GM21367 (cell line): ENCODE measurements at regions not wholly inside any gene's neighbourhood (a gene's known extent, or its start where the extent isn't known, plus 50 kb on each side); places are given as distances from the start of the nearest gene placed in this dataset.
A peak's percentile ranks its signal among the peaks of the same experiment; 100 is the strongest.

ENCODE experiments used
- ATAC-seq: cut with Tn5 transposase; IDR thresholded peaks from one replicate; pipeline ENCODE4 v1.9.1; 2021; ENCODE audit not compliant: unreplicated experiment

DNA sequence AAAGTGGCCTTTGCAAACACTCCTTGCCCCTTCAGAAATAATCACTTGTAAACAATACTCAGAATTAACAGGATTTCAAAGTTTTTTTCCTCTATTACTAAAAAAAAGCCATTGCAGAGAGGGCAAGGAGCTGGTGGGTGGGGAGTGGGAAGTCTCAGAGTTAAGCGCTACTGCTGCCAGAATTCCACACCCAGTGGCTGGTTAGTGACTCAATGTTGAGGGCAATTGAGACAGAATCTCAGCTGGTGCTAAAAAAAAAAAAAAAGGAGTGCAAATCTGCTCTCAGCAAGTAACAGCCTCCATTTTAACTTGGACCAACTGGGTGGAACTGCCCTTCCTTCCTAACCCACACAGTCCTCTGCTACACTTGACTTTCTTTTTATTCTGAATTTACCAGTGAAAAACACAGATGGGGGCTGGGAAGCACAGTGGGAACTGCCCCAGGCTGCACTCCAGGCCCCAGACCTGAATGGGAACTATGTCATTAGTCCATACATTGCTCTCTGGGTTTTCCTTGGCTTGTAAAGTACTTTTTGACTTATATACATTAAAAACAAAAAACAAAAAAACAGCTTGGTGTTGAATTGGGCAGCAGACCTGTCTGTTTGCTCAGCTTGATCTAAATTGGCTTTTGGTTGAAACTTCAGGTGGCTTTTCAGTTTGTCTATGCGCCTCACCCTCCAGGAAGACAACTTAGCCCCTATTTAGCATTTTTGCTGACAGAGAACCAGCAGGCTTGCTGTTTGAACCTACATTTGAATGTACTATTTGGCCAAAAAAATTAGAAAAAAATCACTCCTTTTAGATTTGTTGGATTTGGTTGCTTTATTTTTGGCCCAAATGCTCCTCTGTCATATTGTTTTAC, 357.8 kb upstream of the TBL1XR1 start:
- no peak for ATAC-seq

DNA sequence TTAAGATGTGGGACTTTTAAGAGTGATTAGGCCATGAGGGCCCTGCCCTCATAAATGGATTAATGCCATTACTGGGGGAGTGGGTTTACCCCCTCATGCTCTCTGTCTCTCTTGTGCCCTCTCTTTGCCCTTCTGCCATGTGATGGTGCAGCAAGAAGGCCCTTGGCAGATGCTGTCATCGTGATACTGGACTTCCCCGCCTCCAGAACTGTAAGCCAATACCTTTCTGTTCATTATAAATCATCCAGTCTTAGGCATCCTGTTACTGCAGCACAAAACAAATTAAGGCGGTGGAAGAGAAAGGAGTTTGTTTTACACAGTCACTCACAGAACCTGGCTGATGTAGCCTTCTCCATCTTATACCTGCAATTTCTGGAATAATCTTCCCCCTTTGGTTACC, 360.3 kb upstream of the TBL1XR1 start:
- ATAC-seq: no peak

DNA sequence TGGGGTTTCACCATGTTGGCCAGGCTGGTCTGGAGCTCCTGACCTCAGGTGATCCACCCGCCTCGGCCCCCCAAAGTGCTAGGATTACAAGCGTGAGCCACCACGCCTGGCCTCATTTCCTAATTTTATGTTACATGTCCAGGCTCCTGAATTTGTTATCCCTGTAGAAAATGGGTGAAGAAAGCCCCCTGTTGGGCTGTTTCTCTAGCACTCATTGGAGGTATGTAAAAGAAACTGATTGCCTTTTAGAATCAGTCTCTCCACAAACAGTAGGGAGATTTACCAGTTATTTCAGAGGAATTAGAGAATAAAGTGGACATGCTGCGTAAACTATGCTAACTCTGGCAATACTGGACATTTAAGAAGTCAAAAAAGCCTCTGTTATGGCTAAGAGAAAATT, 364.1 kb upstream of the TBL1XR1 start:
- no peak for ATAC-seq

DNA sequence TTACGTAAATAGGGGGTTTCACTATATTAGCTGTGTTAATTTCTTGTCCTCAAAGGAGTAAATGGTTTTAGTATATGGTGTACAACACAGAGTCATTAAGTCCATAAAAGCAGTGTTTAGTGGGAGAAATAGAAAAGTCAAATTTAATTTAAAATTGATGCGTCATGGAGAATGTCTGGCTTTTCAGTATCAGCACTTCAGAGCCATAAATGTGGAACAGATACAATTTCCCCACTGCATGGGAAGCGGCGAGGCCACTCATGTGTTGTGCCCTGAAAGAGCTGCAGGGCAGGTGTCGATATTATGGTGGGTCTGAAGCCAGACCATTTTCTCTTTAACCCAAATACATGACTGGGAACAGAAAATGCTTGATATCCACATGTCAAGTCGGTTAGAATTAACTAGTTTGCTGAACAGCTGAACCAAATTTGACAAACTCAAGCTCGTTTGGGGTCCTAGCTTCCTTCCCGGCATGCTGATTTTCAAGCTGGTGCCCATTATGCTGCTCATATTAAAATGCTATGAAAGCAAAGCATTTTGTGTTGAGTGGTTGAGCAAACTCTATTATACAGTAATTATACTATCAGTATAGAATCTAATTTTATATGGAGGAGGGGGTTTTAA, 364.6 kb upstream of the TBL1XR1 start:
- ATAC-seq: no peak

DNA sequence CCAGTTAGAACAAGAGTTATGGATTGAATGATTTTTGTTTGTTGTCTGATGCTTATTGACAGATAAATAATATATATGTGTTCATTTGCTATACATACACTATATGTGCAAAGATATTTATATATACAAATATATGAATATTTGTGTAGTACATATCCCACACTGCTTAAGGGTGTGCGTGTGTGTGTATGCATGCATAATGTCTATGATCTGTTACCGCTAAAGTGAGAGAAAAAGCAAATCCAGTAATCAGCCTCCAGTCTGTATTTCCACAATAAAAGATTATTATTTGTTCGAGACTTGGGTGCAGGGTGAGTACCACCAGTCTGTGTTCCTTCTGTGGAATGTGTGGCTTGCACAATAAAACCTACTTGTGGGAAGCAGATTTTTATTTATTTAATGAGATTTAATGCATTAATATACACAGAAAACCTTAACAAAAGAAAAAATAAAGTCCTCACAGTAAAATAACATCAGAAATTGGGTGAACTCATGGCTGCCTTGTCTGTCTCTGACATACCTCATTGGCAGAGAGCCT, 366.0 kb upstream of the TBL1XR1 start:
- no peak for ATAC-seq

DNA sequence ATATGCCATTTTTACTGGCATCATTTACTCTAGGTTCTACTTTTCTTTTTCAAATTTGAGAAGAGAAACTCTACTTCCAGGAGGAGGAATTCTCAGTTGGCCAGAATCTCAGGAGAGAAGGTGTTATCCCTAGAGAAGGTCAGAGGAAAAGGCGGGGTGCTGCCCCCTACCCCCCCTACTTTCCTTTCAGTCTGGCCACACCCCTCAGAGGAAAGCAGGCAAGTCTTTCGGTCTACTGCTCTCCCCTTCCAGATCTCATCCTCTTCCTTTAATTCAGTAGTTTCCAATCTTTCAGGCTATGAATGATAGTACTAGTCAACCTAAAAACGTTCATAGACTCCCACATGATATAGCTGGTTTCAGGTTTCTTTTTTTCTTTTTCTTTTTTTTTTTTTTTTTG, 366.5 kb upstream of the TBL1XR1 start:
- ATAC-seq: no peak

DNA sequence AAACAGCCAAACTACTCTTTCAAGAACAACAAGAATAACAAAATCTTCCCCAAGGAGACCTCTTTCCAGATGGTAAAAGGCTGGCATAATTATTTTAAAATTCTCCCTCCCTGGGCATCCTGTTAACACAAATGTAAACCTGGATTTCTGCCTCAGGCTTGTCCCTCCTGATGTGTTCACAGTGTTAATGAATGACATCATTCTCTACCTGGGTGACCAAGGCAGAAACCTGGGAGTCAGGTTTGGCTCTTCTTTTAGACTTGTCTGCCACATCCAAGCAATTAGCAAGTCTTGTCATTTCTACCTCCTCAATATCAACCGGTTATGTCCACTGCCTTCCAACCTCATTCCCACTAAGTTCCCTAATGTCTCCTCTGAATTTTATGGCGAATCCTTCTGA, 368.7 kb upstream of the TBL1XR1 start:
- ATAC-seq: no peak

DNA sequence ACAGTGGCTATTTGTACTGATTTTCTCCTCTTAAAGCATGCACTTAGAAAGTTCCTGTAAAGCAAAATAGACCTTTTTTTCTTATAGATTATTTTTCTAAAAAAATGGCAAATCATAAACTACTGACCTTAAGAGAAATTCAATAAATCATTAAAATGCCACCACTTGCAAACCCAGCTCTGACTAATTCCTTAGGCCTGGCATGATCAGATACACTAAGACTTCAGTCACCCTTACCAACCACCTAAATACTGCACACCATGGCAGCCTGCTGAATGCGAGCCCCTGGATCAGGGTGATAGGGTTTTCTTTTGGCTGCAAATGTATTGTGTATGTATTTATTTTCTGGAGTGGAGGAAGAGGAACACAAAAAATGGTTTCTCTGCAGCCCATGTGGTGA, 370.6 kb upstream of the TBL1XR1 start:
- no peak for ATAC-seq

DNA sequence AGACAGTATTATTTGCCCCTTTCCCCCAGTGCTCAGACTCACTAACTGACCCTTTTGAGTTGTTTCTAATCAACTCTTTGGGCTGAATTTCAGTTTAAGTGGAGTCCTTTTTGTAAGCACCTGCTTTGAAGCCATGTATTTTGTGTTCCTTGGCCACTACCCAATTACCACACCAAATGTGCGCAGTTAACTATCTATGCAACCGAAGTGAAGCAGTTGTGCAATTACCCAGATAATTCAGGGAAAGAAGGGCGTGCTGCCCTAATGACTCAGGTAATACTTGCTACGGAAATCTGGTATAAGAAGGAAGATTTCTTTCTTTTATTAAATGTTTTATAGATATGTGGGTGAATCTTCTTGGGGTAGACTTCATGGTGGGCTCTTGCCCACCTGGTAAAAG, 371.9 kb upstream of the TBL1XR1 start:
- no peak for ATAC-seq

DNA sequence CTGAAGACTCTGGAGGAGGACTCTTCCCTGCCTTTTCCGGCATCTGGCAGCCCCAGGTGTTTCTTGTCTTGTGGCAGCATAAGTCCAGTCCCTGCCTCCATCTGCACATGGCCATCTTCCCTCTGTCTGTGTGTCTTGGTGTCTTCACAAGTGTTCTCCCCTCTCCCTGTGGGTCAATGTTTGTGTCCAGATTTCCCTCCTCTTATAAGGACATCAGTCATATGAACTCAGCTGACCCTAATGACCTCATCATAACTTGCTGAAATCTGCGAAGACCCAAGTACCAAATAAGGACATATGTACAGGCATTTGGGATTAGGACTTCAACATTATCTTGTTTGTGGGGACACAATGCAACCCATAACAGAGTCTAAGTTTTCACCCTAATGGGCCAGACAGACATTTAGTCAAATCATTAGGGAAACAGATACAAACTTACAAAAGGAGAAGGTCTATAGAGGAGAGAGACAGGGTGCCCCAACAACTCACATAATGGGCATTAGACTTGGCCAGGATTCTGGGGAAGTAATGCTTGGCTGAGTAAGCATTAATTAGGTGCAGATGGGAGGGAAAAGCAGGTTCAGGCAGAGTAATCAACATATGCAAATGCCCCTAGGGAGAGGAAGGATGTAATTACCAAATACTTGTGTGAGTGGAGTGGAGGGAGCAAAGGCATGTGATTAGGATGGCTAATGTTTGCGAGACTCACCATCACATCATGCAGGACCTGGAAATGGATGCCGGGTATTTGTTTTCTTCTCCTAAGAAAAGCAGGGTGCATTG, 372.8 kb upstream of the TBL1XR1 start:
- no peak for ATAC-seq

DNA sequence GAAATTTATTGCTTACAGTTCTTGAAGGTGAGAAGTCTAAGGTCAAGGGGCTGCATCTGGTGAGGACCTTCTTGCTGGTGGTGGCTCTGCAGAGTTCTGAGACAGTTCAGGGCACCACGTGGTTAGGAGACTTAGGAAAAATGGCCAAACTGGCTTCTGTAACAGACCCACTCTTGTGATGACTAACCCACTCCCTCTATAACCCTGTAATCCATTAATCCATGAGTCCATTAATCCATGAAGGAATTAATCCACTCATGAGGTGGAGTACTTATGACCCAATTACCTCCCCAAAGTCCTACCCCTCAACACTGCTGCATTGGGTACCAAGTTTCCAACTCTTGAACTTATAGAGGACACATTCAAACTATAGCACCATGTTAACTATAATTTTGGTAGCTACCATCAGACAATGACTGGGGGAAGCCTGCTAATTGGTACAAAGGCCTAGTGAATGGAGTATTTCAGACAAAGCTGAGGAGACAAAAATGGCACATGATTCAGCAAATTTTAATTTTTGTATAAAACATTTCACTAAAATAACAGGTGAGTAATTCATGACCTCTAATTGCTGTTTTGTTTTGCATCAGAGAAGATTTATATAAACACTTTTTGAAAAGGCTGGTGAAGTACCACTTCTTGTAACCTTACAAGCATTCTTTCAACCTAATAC, 374.1 kb upstream of the TBL1XR1 start:
- no peak for ATAC-seq

DNA sequence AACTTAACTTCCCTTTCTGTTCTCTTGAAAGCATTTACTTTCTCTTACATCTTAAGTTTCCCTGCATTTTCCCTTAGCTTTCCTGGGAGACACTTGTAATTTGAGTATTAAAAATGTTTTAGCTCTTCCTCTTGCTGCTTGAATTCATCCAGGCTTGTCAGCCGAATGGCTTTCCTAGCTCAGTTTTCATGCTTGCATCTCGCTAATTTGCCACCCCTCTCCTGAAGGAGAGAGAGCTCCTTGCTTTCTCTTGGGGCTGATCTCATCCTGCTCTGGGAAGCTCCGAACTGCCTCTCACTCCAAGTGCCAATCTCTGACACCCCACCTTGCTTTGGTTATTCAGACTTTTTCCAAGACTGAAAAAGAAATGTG, 374.6 kb upstream of the TBL1XR1 start:
- no peak for ATAC-seq

DNA sequence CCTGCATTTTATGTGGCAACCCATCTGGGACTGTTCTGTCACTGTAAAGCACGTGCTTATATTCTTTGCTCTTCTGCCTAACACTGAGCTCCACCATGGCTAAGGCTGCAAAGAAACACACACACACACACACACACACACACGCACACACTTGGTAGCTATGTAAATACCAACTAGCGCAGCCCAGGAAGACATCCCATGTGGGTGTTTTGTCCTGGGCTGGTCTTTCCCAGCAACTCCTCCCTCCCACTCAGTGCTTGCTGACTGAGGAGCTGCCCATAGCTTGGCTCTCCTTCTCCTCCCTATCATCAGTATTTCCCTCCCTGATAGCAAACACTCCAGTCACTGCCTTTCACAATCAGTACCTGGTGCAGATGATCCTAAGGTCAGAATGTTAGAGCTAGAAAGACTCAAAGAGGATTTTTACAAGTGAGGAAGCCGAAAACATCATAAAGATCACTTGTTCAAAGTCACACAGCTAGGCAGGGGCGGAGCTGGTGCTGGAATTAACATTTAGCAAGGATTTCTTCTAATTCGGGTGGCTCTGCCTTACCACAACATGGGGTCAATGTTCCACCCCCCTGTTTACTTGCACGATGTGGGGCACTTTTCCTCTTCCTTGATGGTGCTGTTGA, 377.1 kb upstream of the TBL1XR1 start:
- no peak for ATAC-seq

DNA sequence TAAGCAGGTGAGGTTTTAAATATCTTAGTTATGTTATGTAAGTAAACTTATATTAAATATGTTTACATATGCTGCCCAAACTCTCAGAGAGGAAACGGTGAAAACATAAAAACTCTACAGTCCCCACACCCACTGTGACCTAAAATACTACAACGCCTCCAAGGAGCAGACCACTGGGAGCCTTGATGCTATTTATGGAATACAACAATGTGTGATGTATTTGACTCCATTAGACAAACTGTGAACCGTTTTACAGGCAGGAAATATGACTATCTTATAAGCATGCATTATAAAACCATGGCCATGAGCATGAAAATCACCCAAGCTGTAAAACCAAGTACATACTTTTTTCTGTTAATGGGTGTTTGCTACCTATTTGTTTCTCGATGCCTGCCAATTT, 379.5 kb upstream of the TBL1XR1 start:
- ATAC-seq: no peak

DNA sequence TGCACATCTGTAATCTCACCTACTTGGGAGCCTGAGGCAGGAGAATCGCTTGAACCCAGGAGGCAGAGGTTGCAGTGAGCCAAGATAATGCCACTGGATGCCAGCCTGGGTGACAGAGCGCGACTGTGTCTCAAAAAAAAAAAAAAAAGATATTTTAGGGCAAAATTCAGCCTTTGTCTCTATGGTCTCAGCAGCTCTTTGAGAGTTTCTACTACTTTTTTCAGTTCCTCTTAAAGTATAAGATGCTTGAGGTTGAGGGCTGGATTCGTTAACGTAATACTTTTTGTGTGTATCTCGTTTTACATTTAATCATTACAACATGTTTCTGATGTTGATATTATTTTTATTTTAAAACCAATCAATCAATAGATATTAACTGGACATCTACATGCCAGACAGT, 381.2 kb upstream of the TBL1XR1 start:
- ATAC-seq: peak; percentile 86

DNA sequence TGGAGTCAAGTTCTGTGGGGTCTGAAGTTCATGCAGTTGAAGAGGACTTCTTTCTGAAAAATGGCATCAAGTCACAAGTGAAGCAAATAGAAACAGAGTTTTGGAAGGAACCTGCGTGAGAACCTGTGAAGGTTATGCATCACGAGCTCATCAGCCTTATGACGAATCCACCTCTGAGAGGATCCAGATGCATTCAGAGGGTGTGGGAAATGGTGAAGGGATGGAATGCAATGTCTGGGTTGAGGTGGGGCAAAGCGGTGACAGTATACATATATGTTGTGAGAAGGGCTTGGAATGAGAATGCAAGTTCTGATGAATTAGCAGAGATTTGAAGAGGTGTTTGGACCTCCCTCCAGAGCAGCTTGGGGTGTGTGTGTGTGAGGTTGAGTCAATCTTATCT, 382.1 kb upstream of the TBL1XR1 start:
- no peak for ATAC-seq

DNA sequence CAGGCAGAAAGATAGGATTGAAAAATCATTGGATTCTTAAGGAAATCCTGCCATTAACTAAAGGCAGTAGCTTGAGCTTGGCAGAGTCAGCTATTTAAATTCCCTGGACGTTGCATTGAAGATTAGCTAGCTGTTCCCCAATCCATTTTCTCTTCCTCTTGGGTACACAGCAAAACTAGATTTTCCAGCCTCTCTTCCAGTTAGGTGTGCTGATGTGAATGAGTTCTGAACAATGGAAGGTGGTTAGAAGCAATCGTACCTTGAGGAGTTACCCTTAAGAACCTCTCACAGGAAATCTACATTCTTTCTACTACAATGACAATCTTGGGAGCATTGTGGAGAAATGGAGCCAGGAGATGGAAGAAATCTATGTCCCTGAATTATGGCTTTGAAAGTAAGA, 383.2 kb upstream of the TBL1XR1 start:
- ATAC-seq: no peak

DNA sequence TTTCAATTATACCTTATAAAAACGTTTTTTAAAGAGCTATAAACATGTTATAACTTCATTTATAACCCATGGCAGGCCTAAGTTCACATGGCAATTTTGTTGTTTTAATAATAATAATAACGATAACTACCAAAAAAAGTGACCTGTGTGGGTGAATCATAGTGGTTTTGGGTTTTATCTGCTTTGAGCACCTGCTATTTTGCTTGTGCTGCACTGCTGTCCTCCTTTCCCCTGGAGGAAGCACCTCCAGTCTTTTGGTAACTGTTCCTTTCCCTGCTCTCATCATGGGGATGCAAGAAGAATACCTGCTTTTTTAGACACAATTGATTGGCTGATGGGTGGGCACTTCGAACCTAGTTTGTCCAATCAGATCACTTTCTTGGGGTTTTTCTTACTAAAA, 388.0 kb upstream of the TBL1XR1 start:
- no peak for ATAC-seq

DNA sequence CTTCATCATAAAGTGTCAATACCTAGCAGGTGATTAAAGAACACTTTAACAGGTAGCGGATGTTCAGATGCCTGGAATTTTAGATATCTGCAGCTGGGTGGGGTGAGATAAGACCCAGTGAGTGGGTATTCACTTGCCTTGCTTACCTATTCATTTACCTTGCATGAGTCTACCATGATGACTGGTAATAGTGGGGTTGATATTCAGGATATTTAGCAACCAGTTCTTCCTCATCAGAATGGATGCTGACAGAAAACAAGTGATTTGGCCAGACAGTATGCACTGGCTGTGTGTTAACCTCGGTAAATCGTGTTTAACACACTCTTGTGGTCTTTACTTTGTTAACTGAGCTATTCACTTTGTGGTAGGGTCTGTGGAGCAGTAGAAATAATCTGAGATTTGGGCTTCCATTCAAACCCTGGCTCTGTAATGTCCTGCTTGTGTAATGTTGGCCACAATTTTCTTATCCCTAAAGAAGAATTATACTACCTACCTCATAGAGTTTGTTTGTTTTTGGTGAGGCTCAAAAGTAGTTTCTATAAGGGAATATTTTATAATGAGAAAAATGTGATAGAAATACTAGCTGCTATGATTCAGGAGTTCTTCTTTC, 391.9 kb upstream of the TBL1XR1 start:
- ATAC-seq: no peak

DNA sequence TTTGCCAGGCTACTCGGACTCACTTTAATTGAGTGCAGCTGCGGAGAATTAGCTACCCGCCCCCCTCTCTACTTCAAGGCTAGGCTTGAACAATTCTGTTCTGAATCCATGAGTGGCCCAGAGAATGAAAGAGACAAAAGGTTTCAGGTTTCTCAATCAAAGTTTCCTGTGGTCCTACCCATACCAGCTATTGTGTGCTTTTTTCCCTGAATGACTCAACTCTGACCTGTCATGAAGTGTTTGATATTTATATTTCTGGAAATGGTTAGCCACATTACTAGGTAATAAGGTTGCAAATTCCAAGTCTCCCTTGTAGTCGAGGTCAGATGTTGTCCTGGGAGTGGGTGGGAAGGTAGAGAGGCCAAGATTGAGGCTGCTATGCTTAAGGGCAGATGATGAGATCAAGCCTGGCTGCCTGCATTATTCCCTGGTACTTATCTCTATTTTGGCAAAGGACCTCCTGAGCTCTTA, 392.7 kb upstream of the TBL1XR1 start:
- ATAC-seq: peak; percentile 58
